SK-N-SH treated with all-trans-retinoic acid at 6 μM for 48 hours (cell line): ENCODE measurements at regions not wholly inside any gene's neighbourhood (a gene's known extent, or its start where the extent isn't known, plus 50 kb on each side); places are given as distances from the start of the nearest gene placed in this dataset.

Experiments
- ATAC-seq: fragments of 200-7000 bp; cut with Tn5 transposase; 3 replicates; pipeline ENCODE4 v1.9.1; 2020; ENCODE audit warnings: mild to moderate bottlenecking, moderate library complexity
- ARNTL ChIP-seq: fragments of 450-650 bp; formaldehyde crosslinking; IDR thresholded peaks from 2 replicates; pipeline ENCODE4 v1.5.0; 2020; ENCODE audit warnings: low read depth, mild to moderate bottlenecking, moderate library complexity, borderline replicate concordance
- CSRNP3 ChIP-seq: fragments of 250-450 bp; sonication (Bioruptor Pico); IDR thresholded peaks from 2 replicates; pipeline ENCODE4 v1.5.1; 2021; ENCODE audit warnings: mild to moderate bottlenecking, moderate library complexity
- PATZ1 ChIP-seq: fragments of 250-450 bp; sonication (Bioruptor Pico); IDR thresholded peaks from 2 replicates; pipeline ENCODE4 v1.8.0; 2020; ENCODE audit warnings: mild to moderate bottlenecking, moderate library complexity, borderline replicate concordance
- POU6F1 ChIP-seq: fragments of 250-450 bp; sonication (Bioruptor Pico); IDR thresholded peaks from 2 replicates; pipeline ENCODE4 v1.8.0; 2021; ENCODE audit warnings: low read depth, mild to moderate bottlenecking, moderate library complexity, borderline replicate concordance
- RARB ChIP-seq: fragments of 250-450 bp; sonication (Bioruptor Pico); IDR thresholded peaks from 2 replicates; pipeline ENCODE4 v1.8.0; 2021; ENCODE audit warnings: mild to moderate bottlenecking, moderate library complexity
- SNAI2 ChIP-seq: fragments of 250-450 bp; sonication (Bioruptor Pico); IDR thresholded peaks from 2 replicates; pipeline ENCODE4 v1.5.0; 2020; ENCODE audit warnings: mild to moderate bottlenecking, moderate library complexity
- TCF4 ChIP-seq: fragments of 250-450 bp; sonication (Bioruptor Pico); IDR thresholded peaks from 2 replicates; pipeline ENCODE4 v1.8.0; 2021; ENCODE audit warnings: mild to moderate bottlenecking, moderate library complexity, borderline replicate concordance
- TOX ChIP-seq: fragments of 250-450 bp; sonication (Bioruptor Pico); IDR thresholded peaks from 2 replicates; pipeline ENCODE4 v1.8.0; 2021; ENCODE audit warnings: mild to moderate bottlenecking, moderate library complexity, borderline replicate concordance
- TSHZ2 ChIP-seq: fragments of 250-450 bp; sonication (Bioruptor Pico); IDR thresholded peaks from 2 replicates; pipeline ENCODE4 v1.5.0; 2020; ENCODE audit warnings: mild to moderate bottlenecking, moderate library complexity
- ZC3H10 ChIP-seq: fragments of 250-450 bp; sonication (Bioruptor Pico); IDR thresholded peaks from 2 replicates; pipeline ENCODE4 v1.5.1; 2021; ENCODE audit warnings: mild to moderate bottlenecking, moderate library complexity
- ZFP3 ChIP-seq: fragments of 250-450 bp; sonication (Bioruptor Pico); IDR thresholded peaks from 2 replicates; pipeline ENCODE4 v1.5.0; 2020; ENCODE audit warnings: mild to moderate bottlenecking, moderate library complexity
- ZNF565 ChIP-seq: fragments of 450-650 bp; formaldehyde crosslinking; conservative IDR thresholded peaks from 2 replicates; pipeline ENCODE4 v1.5.0; 2020; ENCODE audit warnings: low read depth, mild to moderate bottlenecking, moderate library complexity
- ZNF70 ChIP-seq: fragments of 450-650 bp; formaldehyde crosslinking; IDR thresholded peaks from 2 replicates; pipeline ENCODE4 v1.5.0; 2020; ENCODE audit warnings: mild to moderate bottlenecking, moderate library complexity
- ZNF8 ChIP-seq: fragments of 450-650 bp; formaldehyde crosslinking; IDR thresholded peaks from 2 replicates; pipeline ENCODE4 v1.5.0; 2020; ENCODE audit warnings: mild to moderate bottlenecking, moderate library complexity
- TF ChIP-seq, protein P1 (sequence below): fragments of 250-450 bp; sonication (Bioruptor Pico); IDR thresholded peaks from 2 replicates; pipeline ENCODE4 v1.5.1; 2020; ENCODE audit warnings: low read depth, mild to moderate bottlenecking, moderate library complexity

- no peak for ATAC-seq
- TF ChIP-seq TSHZ2 (CRISPR knock-in tag), result no peak
Measured at GRCh38 chrX:122770581-122770980, 413.5 kb upstream of the GRIA3 start.

- no peak for TF ChIP-seq PATZ1
- no peak for TF ChIP-seq ZNF70 (CRISPR knock-in tag)
- no peak for TF ChIP-seq TSHZ2 (CRISPR knock-in tag)
- TF ChIP-seq, protein P1, sequence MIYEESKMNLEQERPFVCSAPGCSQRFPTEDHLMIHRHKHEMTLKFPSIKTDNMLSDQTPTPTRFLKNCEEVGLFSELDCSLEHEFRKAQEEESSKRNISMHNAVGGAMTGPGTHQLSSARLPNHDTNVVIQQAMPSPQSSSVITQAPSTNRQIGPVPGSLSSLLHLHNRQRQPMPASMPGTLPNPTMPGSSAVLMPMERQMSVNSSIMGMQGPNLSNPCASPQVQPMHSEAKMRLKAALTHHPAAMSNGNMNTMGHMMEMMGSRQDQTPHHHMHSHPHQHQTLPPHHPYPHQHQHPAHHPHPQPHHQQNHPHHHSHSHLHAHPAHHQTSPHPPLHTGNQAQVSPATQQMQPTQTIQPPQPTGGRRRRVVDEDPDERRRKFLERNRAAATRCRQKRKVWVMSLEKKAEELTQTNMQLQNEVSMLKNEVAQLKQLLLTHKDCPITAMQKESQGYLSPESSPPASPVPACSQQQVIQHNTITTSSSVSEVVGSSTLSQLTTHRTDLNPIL (CRISPR knock-in tag), result no peak
- no peak for TF ChIP-seq ZNF8
- TF ChIP-seq ZNF565 (CRISPR knock-in tag), result no peak
- no peak for TF ChIP-seq ZFP3 (CRISPR knock-in tag)
- no peak for TF ChIP-seq TOX
- TF ChIP-seq ARNTL (CRISPR knock-in tag), result no peak
- no peak for TF ChIP-seq SNAI2
- TF ChIP-seq POU6F1, result no peak
- TF ChIP-seq RARB (CRISPR knock-in tag), result no peak
- TF ChIP-seq CSRNP3 (CRISPR knock-in tag), result no peak
- no peak for TF ChIP-seq TCF4 (CRISPR knock-in tag)
- TF ChIP-seq ZC3H10 (CRISPR knock-in tag), result no peak
- no peak for ATAC-seq
Measured at GRCh38 chrX:122771933-122772332, 412.1 kb upstream of the GRIA3 start.

- TF ChIP-seq SNAI2, result no peak
- TF ChIP-seq POU6F1, result no peak
- ATAC-seq, result no peak
Measured at GRCh38 chrX:122777766-122778165, 406.3 kb upstream of the GRIA3 start.
